Tongue (tissue), 1 donor: ENCODE measurements at regions not wholly inside any gene's neighbourhood (a gene's known extent, or its start where the extent isn't known, plus 50 kb on each side); places are given as distances from the start of the nearest gene placed in this dataset.

Experiments
- DNase-seq: peaks from one replicate; pipeline ENCODE4 v3.0.0-alpha.2; 2015

DNA sequence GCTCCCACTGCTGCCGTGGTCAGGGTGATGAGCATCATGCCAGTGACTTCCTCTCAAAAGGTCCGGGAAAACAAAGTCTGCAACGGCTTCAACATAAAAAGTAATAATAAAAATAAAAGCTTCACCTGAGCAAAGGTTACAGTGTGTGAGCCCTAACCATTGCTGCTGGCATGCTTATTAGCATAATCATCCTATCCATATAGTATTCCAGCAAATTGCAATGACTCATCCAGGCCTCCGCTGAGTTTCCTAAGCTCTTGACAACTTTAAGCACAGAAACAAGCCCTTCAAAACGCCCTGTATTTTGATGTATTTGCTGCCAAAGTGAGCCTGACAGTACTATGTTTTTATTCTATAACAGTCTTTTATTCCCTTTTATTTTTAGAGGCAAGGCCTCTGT is 100.5 kb downstream of the AASDH start:
- no peak for DNase-seq

- DNase-seq, result no peak
These were observed 103.9 kb downstream of the AASDH start for GRCh38 chr4:56283375-56283774.

DNA sequence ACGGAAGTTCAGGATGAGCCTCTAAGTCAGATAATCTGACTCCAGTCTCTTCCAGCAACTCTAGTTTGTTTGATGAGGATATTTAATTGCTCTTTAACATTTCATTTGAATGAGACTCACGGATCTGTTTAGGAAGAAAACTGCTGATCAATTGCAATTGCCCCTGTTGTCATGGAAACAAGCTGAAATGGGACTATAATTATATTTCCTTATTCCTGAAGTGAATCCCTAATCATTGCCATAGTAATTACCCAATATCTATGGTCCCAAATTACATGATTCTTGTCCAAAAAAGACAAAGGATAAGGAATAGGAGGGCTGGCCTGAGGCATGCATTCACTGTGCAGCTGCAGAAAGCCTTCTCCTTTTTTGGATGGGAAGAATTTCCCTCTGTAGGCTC is 105.3 kb downstream of the AASDH start:
- no peak for DNase-seq

GRCh38 chr4:56276547-56276946 is 110.7 kb downstream of the AASDH start:
- no peak for DNase-seq

GRCh38 chr4:56273391-56273790 is 113.9 kb downstream of the AASDH start:
- no peak for DNase-seq

GRCh38 chr4:56272927-56273326 is 114.4 kb downstream of the AASDH start:
- no peak for DNase-seq

GRCh38 chr4:56272003-56272402 is 115.3 kb downstream of the AASDH start:
- DNase-seq, result no peak

- peak; percentile 35 for DNase-seq
These were observed 116.2 kb downstream of the AASDH start for GRCh38 chr4:56271131-56271530.

DNA sequence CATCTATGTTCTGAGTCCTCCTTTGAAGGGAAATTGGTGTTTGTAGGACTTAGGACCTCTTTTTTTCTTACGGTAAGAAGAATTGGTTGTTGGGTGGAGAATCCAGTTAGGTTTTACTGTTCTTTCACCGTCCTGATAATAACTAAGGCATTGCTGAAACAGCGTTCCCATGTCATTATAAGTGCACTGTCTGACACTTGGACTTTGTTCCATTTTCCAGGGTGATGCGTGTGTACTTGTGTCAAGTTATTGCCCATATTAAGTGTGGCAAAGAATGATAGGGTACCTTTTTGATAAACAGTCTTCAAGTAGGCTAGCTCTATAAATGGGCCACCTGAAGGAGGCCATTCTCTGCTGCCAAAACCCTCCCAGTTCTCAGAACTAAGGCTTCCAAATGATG is 119.7 kb downstream of the AASDH start:
- no peak for DNase-seq

- DNase-seq, result no peak
These were observed 122.4 kb downstream of the AASDH start for GRCh38 chr4:56264873-56265272.

GRCh38 chr4:56261027-56261426 is 126.3 kb downstream of the AASDH start:
- no peak for DNase-seq

DNA sequence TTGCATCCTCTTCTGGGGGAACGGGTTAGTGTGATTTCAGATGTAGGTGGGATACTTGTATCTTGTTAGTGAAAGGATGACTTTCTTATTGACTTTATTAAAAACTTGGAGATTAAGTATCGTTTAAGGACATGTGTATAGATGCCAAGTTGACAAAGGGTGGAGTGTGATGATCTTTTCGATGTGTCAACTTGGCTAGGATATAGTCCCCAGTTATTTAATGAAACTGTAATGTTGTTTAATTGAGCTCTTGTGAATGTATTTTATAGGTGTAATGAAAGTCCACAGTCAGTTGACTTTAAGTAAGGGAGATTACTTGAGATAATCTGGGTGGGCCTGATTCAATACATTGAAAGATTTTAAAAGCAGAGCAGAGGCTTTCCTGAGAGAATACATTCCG is 127.0 kb downstream of the AASDH start:
- no peak for DNase-seq

DNA sequence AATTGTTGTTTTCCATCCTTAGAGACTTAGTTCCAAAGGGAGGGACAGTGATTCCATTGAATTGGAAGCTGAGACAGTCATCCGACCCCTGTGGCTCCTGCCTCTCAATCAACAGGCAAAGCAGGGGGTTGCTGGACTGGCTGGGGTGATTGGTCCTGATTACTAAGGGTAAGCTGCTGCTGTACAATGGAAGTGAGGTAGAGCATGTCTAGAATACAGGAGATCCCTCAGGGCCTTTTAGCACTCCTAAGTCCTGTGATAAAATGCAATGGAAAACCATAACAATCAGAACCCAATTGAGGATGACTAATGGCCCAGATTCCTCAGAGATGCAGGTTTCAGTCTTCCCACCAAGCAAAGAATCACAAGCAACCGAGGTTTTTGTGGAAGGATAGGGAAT is 127.6 kb downstream of the AASDH start:
- DNase-seq, result no peak

- DNase-seq, result no peak
These were observed 131.5 kb downstream of the AASDH start for GRCh38 chr4:56255820-56256219.

DNA sequence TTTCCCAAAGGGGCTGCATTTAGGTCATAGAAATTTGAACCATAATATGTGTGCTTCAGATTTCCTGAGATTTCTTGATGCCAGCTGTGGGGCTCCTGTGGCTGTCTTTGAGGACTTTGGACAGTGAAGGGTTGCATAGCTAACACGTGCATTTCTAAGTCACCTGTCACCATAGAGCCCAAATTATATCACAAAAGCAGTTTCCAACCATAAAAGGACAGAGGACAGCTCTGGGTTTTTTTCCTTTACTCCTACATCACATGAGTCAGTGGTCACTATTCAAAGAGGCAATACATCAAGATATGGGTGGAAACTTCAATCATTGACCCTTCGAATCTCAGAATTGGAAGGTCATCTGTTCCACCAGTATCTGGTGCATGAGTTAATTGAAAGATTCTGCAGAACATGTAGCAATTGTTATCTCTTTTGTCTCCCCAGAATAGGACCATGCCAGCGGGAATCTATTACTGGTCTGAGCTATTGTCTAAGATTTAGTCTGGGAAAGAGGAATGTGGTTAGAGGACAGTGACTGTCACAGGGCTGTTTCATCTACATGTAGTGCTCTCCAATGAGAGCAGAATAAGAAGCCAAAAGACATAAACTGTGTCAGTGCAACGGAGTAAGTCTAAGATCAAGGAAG is 133.5 kb downstream of the AASDH start:
- DNase-seq, result no peak

- no peak for DNase-seq
These were observed 134.6 kb downstream of the AASDH start for GRCh38 chr4:56252561-56253152.

- peak; percentile 64 for DNase-seq
These were observed 135.7 kb downstream of the AASDH start for GRCh38 chr4:56251556-56251955.

DNA sequence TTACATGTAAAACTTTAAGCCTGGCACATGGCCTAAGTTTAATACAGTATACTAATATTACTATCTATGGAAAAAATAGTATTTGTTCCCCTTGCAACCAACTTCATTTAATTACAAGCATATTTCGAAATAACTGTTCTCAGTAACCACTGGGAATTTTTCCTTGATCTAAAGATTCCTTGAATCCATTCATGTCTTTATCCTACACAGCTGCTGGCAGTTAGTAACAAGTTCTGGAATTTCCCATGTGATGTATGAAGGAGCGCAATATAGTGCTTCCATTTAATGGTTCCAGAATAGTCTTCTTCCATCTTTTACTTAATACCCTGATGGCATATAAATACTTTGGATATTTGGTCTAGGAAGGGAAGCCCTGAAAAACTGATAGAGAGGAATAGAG is 136.5 kb downstream of the AASDH start:
- peak; percentile 40 for DNase-seq

DNA sequence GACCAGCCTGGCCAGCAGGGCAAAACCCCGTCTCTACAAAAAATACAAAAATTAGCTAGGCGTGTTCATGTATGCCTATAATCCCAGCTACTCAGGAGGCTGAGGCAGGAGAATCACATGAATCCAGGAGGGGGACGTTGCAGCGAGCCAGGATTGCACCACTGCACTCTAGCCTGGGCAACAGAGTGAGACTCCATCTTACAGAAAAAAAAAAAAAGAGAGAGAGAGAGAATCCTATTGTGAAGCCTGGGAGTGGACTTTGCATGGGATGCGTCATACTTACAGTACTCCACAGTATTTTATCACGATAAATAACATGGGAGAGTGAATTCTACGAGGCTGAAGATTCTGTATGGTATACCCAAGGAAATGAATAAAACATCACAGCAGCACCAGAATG is 139.6 kb downstream of the AASDH start:
- DNase-seq, result no peak

DNA sequence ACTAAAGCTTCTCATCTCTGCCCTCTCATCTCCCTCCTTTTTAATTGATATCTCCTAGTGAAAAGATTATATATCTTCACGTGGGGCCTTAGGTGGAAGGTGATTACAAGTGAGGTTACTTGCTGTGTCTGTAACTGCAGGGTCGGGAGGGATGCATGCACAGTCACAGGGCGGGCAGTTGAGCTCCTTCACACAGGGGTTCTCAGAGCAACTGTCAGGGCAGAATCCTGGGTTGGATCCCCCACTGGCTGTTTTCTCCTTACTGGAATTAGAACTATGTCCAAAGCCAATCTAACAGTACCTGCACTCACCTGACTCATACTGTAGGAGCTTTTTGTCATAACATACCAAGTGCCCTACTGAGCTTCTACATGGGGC is 141.1 kb downstream of the AASDH start:
- no peak for DNase-seq

- DNase-seq, result no peak
These were observed 141.6 kb downstream of the AASDH start for GRCh38 chr4:56245547-56246232.

GRCh38 chr4:56244681-56245080 is 142.6 kb downstream of the AASDH start:
- DNase-seq, result no peak

GRCh38 chr4:56243107-56243506 is 144.2 kb downstream of the AASDH start:
- DNase-seq, result no peak

DNA sequence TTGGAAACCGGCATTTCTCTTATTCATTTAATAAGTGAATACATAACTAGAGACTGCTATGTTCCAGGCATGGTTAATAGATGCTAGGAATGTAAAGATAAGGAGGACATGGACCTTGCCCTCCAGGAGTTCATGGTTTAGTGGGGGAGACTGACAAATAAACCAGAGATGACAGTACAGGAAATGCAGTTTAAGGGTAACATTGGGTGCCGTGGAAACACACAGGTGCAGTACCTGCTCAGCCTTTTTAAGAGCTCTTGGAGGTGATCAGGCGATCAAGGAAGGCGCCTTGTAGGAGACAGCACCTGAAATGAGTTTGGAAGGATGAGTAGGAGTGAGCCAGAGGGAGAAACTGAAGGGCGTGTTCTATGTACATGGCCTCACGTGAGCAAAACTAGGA is 145.8 kb downstream of the AASDH start:
- DNase-seq, result no peak
